ENCODE measurements at regions not wholly inside any gene's neighbourhood (a gene's known extent, or its start where the extent isn't known, plus 50 kb on each side); places are given as distances from the start of the nearest gene placed in this dataset.

DNA sequence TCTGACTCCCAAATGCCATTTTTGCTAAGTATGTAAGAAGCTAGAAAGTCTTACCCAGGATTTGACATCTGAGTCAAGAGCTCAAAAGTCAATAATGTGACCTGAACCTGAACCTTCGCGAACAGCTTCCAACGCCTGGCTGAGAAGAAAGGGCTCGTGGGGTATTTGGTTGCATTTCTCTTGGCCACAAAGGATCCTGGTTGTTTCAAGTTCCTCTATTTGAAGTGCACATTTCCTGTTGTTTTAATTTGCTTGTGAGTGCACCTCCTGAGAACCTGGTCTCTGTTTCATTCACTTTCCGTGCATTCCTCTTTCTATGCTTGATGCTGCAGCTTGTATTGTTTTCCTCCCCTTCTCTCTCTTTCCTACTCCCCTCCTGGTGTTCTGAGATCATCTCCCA, 212.5 kb downstream of the FOXA2 start:
- TF ChIP-seq, protein P1, sequence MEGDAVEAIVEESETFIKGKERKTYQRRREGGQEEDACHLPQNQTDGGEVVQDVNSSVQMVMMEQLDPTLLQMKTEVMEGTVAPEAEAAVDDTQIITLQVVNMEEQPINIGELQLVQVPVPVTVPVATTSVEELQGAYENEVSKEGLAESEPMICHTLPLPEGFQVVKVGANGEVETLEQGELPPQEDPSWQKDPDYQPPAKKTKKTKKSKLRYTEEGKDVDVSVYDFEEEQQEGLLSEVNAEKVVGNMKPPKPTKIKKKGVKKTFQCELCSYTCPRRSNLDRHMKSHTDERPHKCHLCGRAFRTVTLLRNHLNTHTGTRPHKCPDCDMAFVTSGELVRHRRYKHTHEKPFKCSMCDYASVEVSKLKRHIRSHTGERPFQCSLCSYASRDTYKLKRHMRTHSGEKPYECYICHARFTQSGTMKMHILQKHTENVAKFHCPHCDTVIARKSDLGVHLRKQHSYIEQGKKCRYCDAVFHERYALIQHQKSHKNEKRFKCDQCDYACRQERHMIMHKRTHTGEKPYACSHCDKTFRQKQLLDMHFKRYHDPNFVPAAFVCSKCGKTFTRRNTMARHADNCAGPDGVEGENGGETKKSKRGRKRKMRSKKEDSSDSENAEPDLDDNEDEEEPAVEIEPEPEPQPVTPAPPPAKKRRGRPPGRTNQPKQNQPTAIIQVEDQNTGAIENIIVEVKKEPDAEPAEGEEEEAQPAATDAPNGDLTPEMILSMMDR (IDR thresholded peaks at IDR 0.05) = no peak
- no peak for TF ChIP-seq POLR2A (IDR thresholded peaks at IDR 0.05)

All from thyroid gland (tissue), 4 donors.